Ovary (tissue), 7 donors: ENCODE measurements at regions not wholly inside any gene's neighbourhood (a gene's known extent, or its start where the extent isn't known, plus 50 kb on each side); places are given as distances from the start of the nearest gene placed in this dataset.

Source experiments
- DNase-seq, 5 donors: peaks; one replicate each; pipeline ENCODE4 v3.0.0-alpha.2; 2019 to 2020
- H3K27ac ChIP-seq, 2 donors: fragments of 200-600 bp; one replicate each; pipeline versions ENCODE4 v1.5.1 to v1.8.0; 2019 to 2022
- H3K27me3 ChIP-seq: fragments of 200-600 bp; one replicate; pipeline ENCODE4 v1.8.0; 2022
- H3K36me3 ChIP-seq: fragments of 200-600 bp; sonication (generic); one replicate; pipeline ENCODE4 v1.5.1; 2019
- H3K4me1 ChIP-seq: one replicate; pipeline ENCODE4 v1.8.1; 2013; ENCODE audit warnings: mild to moderate bottlenecking, moderate library complexity; ENCODE audit not compliant: insufficient read depth
- H3K4me3 ChIP-seq: fragments of 200-600 bp; sonication (generic); one replicate; pipeline ENCODE4 v1.5.1; 2017
- H3K9me3 ChIP-seq, 2 donors: fragments of 200-600 bp in 1 of 2; sonication (generic) in 1 of 2; one replicate each; pipeline versions ENCODE4 v1.5.1 to v1.8.1; 2013 to 2019; ENCODE audit warnings: mild to moderate bottlenecking in 1 of 2, moderate library complexity in 1 of 2
- CTCF ChIP-seq, 3 donors: fragments of 450-650 bp in 2 of 3; fragments of 200-600 bp in 1 of 3; IDR thresholded peaks; one replicate each; pipeline versions ENCODE4 v1.5.1 to v1.8.0; 2016 to 2022; ENCODE audit warnings: antibody characterized with exemption in 3 of 3, mild to moderate bottlenecking in 1 of 3
- EP300 ChIP-seq: sonication (generic); formaldehyde crosslinking; IDR thresholded peaks from one replicate; pipeline ENCODE4 v1.6.1; 2017; ENCODE audit warnings: antibody characterized with exemption
- POLR2A ChIP-seq: fragments of 450-650 bp; IDR thresholded peaks from one replicate; pipeline ENCODE4 v1.6.1; 2017; ENCODE audit warnings: antibody characterized with exemption, mild to moderate bottlenecking, moderate library complexity
- WGBS, 3 donors: extraction: QIAGEN DNeasy Blood & Tissue Kit in 1 of 3; methylation state at CpG; one replicate each; pipeline versions ENCODE4 v1.1.5 to v1.1.7; 2013 to 2017; 5-methylcytosine and 5-hydroxymethylcytosine counted together
- intact Hi-C, 4 donors: fragments of 100-400 bp; cut with DNase I; formaldehyde crosslinking; loops; one replicate each; pipeline versions ENCODE4 v1.11.0 to v1.15.1; 2022 to 2023
- donor health status: DM: no; HTN: no; CAD: no; lungs with moderate emphysema.
- donor health status: DM: no; HTN: no; CAD: no.
- donor health status: Bipolar disorder and iron deficiency.
- donor health status: DM: no; HTN: no; CAD: no.
- donor health status: DM: yes; HTN: yes; CAD: no.

GRCh38 chr21:17976139-17976538 is 157.0 kb upstream of the C21orf91 start:
- Histone ChIP-seq H3K9me3 (no peaks in the 10 kb centered on the region), H3K27ac (no peak overlapping the region), H3K27me3 (no peaks in the 10 kb centered on the region), H3K36me3 (no peaks in the 10 kb centered on the region), H3K4me3 (no peak overlapping the region), H3K4me1 (no peaks in the 10 kb centered on the region)
- 92 to 95% (median 93%) methylated on average over 2 of the region's 2 CpGs for WGBS, 3 donors
- intact Hi-C loops, result no loop called here
- DNase-seq, result no peak
- TF ChIP-seq CTCF (IDR thresholded peaks at IDR 0.05), result no peak
- TF ChIP-seq POLR2A, result no peak
- no peak for TF ChIP-seq EP300

GRCh38 chr21:17967319-17967718 is 148.2 kb upstream of the C21orf91 start:
- TF ChIP-seq POLR2A, result no peak
- no peak for TF ChIP-seq EP300
- TF ChIP-seq CTCF (IDR thresholded peaks at IDR 0.05), result no peak
- Histone ChIP-seq H3K4me3 (no peak overlapping the region), H3K36me3 (no peaks in the 10 kb centered on the region), H3K4me1 (no peaks in the 10 kb centered on the region), H3K27me3 (no peaks in the 10 kb centered on the region), H3K9me3 (no peaks in the 10 kb centered on the region), H3K27ac (no peak overlapping the region)
- intact Hi-C loops, result no loop called here
- DNase-seq, result no peak

GRCh38 chr21:17964716-17965115 is 145.6 kb upstream of the C21orf91 start:
- Histone ChIP-seq H3K4me3 (no peak overlapping the region), H3K4me1 (no peaks in the 10 kb centered on the region), H3K36me3 (no peaks in the 10 kb centered on the region), H3K27me3 (no peaks in the 10 kb centered on the region), H3K27ac (no peak overlapping the region), H3K9me3 (no peaks in the 10 kb centered on the region)
- no peak for DNase-seq
- no peak for TF ChIP-seq EP300
- no peak for TF ChIP-seq POLR2A
- TF ChIP-seq CTCF (IDR thresholded peaks at IDR 0.05), result no peak
- intact Hi-C loops, result no loop called here

GRCh38 chr21:17964199-17964598 is 145.0 kb upstream of the C21orf91 start:
- H3K4me3 ChIP-seq, result no peak overlapping the region
- H3K27ac ChIP-seq, result no peak overlapping the region
- H3K9me3 ChIP-seq, result no peaks in the 10 kb centered on the region
- TF ChIP-seq CTCF (IDR thresholded peaks at IDR 0.05), result no peak
- no peak for TF ChIP-seq EP300
- no peak for TF ChIP-seq POLR2A
- no peaks in the 10 kb centered on the region for H3K4me1 ChIP-seq
- no peak for DNase-seq
- 78 to 86% (median 81%) methylated on average over 5 of the region's 5 CpGs for WGBS, 3 donors
- H3K36me3 ChIP-seq, result no peaks in the 10 kb centered on the region
- no peaks in the 10 kb centered on the region for H3K27me3 ChIP-seq
- intact Hi-C loops, result no loop called here

- DNase-seq, result no peak
- Histone ChIP-seq H3K4me1 (no peaks in the 10 kb centered on the region), H3K27ac (no peak overlapping the region), H3K9me3 (no peaks in the 10 kb centered on the region), H3K36me3 (no peaks in the 10 kb centered on the region), H3K4me3 (no peak overlapping the region), H3K27me3 (no peaks in the 10 kb centered on the region)
- TF ChIP-seq EP300, result no peak
- TF ChIP-seq POLR2A, result no peak
- TF ChIP-seq CTCF (IDR thresholded peaks at IDR 0.05), result no peak
- WGBS, 3 donors, result 74 to 81% (median 75%) methylated on average over 2 of the region's 2 CpGs
- intact Hi-C loops, result no loop called here
These were observed 131.4 kb upstream of the C21orf91 start for GRCh38 chr21:17950591-17950990.
